Gastroesophageal sphincter (tissue), 4 donors: ENCODE measurements at regions not wholly inside any gene's neighbourhood (a gene's known extent, or its start where the extent isn't known, plus 50 kb on each side); places are given as distances from the start of the nearest gene placed in this dataset.

Experiments used
- ATAC-seq: fragments of 150-250 bp; one replicate; pipeline ENCODE4 v1.9.1; 2016; ENCODE audit warnings: mild to moderate bottlenecking, moderate library complexity
- H3K27ac ChIP-seq, 4 donors: fragments of 200-600 bp; sonication (generic) in 3 of 4; 1 replicate in 3 of 4; 2 replicates in 1 of 4; pipeline ENCODE4 v1.5.1; 2016 to 2019
- H3K27me3 ChIP-seq: fragments of 200-600 bp; sonication (generic); one replicate; pipeline ENCODE4 v1.5.1; 2019
- H3K36me3 ChIP-seq, 2 donors: fragments of 200-600 bp; sonication (generic); one replicate each; pipeline ENCODE4 v1.5.1; 2019; ENCODE audit warnings: control low read depth in 1 of 2
- H3K4me1 ChIP-seq, 3 donors: fragments of 200-600 bp; sonication (generic); 1 replicate in 2 of 3; 2 replicates in 1 of 3; pipeline ENCODE4 v1.5.1; 2016 to 2019; ENCODE audit warnings: control low read depth in 2 of 3
- H3K4me3 ChIP-seq, 2 donors: fragments of 200-600 bp; sonication (generic); one replicate each; pipeline ENCODE4 v1.5.1; 2019; ENCODE audit warnings: mild to moderate bottlenecking in 1 of 2, moderate library complexity in 1 of 2
- H3K9me3 ChIP-seq, 3 donors: fragments of 200-600 bp; sonication (generic); one replicate each; pipeline ENCODE4 v1.5.1; 2017 to 2019; ENCODE audit warnings: control low read depth in 2 of 3
- EP300 ChIP-seq: sonication (generic); formaldehyde crosslinking; IDR thresholded peaks from one replicate; pipeline ENCODE4 v1.6.1; 2017; ENCODE audit warnings: antibody characterized with exemption, mild to moderate bottlenecking
- POLR2A ChIP-seq, 2 donors: fragments of 450-650 bp; IDR thresholded peaks; one replicate each; pipeline ENCODE4 v1.6.1; 2017; ENCODE audit warnings: antibody characterized with exemption in 2 of 2, mild to moderate bottlenecking in 2 of 2, moderate library complexity in 1 of 2
- POLR2AphosphoS5 ChIP-seq: sonication (generic); formaldehyde crosslinking; IDR thresholded peaks from one replicate; pipeline ENCODE4 v1.6.1; 2017; ENCODE audit warnings: antibody characterized with exemption
- WGBS, 2 donors: methylation state at CpG; one replicate each; pipeline ENCODE4 v1.1.5; 2018; ENCODE audit warnings: low coverage in 1 of 2; 5-methylcytosine and 5-hydroxymethylcytosine counted together
- TF ChIP-seq, protein P1 (sequence below), 4 experiments: fragments of 200-600 bp in 2 of 4; fragments of 450-650 bp in 2 of 4; sonication (generic) in 1 of 4; IDR thresholded peaks; one replicate each; pipeline ENCODE4 v1.5.1; 2017 to 2019; ENCODE audit warnings: antibody characterized with exemption in 4 of 4, mild to moderate bottlenecking in 2 of 4, moderate library complexity in 2 of 4

DNA sequence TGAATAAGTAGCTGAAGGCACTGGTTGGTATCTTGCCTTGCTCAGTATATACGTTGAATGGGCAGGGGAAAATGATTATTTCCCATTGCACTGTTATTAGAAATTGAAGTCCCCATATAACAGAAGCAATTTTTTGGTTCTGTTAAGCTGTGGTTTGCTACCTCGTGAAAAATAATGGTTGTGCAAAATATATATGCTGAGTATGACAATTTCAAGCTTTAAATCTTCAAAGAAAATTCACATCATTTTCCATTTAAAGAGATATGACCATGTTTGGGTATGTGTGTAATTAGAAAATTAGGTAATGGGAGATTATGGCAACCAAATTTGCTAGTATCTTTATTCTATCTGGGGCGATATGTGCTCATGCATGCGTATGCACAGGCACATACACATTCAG, 139.8 kb downstream of the DMAC1 start:
- no peaks in the 10 kb centered on the region for H3K27me3 ChIP-seq
- WGBS, 2 donors = 87 to 89% methylated on average over 4 of the region's 4 CpGs

DNA sequence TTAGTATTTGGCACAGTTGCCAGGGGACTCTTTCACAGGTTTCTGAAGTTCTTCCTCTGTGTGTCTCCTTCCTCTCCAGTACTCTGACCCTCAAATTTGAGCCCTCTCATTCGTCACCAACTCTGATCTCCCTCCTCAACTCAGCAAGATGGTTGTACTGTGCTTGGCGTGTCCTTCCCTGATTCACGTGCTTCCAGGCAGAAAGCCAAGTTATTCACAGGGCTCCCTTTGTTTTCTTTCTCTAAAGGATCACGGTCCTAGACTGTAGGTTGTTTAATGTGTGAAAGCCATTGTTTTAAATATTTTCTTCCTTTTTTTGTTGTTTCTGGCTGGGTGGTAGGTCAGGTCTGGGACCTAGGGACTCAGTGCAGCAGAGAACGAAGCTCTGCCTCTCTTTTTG, 142.9 kb downstream of the DMAC1 start:
- TF ChIP-seq, protein P1, sequence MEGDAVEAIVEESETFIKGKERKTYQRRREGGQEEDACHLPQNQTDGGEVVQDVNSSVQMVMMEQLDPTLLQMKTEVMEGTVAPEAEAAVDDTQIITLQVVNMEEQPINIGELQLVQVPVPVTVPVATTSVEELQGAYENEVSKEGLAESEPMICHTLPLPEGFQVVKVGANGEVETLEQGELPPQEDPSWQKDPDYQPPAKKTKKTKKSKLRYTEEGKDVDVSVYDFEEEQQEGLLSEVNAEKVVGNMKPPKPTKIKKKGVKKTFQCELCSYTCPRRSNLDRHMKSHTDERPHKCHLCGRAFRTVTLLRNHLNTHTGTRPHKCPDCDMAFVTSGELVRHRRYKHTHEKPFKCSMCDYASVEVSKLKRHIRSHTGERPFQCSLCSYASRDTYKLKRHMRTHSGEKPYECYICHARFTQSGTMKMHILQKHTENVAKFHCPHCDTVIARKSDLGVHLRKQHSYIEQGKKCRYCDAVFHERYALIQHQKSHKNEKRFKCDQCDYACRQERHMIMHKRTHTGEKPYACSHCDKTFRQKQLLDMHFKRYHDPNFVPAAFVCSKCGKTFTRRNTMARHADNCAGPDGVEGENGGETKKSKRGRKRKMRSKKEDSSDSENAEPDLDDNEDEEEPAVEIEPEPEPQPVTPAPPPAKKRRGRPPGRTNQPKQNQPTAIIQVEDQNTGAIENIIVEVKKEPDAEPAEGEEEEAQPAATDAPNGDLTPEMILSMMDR (IDR thresholded peaks at IDR 0.05) = no peak
- TF ChIP-seq EP300 (no peak), POLR2AphosphoS5 (no peak), POLR2A (IDR thresholded peaks at IDR 0.05) (no peak)
- Histone ChIP-seq H3K36me3 (no peaks in the 10 kb centered on the region), H3K4me3 (no peak overlapping the region), H3K9me3 (no peaks in the 10 kb centered on the region), H3K4me1 (no peaks in the 10 kb centered on the region), H3K27ac (no peak overlapping the region), H3K27me3 (no peaks in the 10 kb centered on the region)
- ATAC-seq = no peak
- 14 to 17% methylated on average over 5 of the region's 5 CpGs for WGBS, 2 donors

More for the DNA sequence above, 139.8 kb downstream of the DMAC1 start:
- no peaks in the 10 kb centered on the region for H3K9me3 ChIP-seq
- H3K36me3 ChIP-seq = no peaks in the 10 kb centered on the region
- ATAC-seq = no peak
- no peak overlapping the region for H3K4me3 ChIP-seq
- no peak for TF ChIP-seq EP300
- no peak for TF ChIP-seq POLR2AphosphoS5
- TF ChIP-seq, protein P1 (IDR thresholded peaks at IDR 0.05) = no peak
- no peak for TF ChIP-seq POLR2A (IDR thresholded peaks at IDR 0.05)
- no peaks in the 10 kb centered on the region for H3K4me1 ChIP-seq
- no peak overlapping the region for H3K27ac ChIP-seq

DNA sequence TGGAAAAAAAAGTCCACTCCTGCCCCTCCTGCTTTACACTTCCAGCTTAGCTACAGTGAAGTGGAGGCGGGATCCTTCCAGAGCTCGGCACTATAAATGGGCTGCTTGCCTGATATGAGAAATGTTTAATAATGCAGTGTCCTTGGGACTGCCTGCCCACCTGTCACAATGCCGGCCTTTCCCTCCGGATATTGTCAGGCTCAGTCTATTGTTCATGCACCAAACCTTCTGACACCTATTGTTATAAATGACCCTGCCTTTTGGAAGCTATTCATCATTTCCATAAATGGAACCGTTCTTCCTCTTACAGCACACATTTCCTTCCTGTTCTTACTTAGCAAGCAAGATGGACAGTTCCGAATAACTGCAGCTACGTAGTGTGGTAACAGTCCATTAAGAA, 146.3 kb downstream of the DMAC1 start:
- Histone ChIP-seq H3K4me1 (no peaks in the 10 kb centered on the region), H3K9me3 (no peaks in the 10 kb centered on the region), H3K27ac (no peak overlapping the region), H3K36me3 (no peaks in the 10 kb centered on the region), H3K27me3 (no peaks in the 10 kb centered on the region), H3K4me3 (no peak overlapping the region)
- ATAC-seq = no peak
- TF ChIP-seq, protein P1 (IDR thresholded peaks at IDR 0.05) = no peak
- TF ChIP-seq EP300 (no peak), POLR2AphosphoS5 (no peak), POLR2A (IDR thresholded peaks at IDR 0.05) (no peak)
- 13 to 41% methylated on average over 4 to 7 of the region's 7 CpGs for WGBS, 2 donors

DNA sequence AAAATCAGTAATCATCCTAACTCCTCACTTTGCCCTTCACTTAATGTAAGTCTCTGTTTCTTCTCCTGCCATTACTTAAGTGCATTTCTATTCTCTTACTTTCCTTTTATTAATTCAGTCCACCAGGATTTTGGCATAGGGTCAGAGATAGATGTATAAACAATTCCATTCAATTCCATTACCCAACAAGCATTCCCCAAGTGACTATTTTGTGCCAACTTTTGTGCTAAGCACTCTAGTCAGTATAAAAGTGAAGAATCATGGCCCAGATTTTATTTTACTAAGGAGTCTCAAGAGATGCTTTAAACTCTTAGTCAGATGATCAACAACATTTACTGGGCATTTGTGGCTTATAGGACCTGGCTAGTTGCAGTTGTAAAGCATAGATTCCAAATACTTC, 159.3 kb downstream of the DMAC1 start:
- no peak overlapping the region for H3K4me3 ChIP-seq
- no peaks in the 10 kb centered on the region for H3K4me1 ChIP-seq
- H3K27ac ChIP-seq = no peak overlapping the region
- H3K36me3 ChIP-seq = no peaks in the 10 kb centered on the region
- H3K9me3 ChIP-seq = peaks cover 0 to 9% (median 0%) of the 10 kb centered on the region in 3 donors
- TF ChIP-seq POLR2AphosphoS5 = no peak
- no peak for TF ChIP-seq EP300
- TF ChIP-seq, protein P1 (IDR thresholded peaks at IDR 0.05) = no peak
- TF ChIP-seq POLR2A (IDR thresholded peaks at IDR 0.05) = no peak
- no peak for ATAC-seq
- no peaks in the 10 kb centered on the region for H3K27me3 ChIP-seq

DNA sequence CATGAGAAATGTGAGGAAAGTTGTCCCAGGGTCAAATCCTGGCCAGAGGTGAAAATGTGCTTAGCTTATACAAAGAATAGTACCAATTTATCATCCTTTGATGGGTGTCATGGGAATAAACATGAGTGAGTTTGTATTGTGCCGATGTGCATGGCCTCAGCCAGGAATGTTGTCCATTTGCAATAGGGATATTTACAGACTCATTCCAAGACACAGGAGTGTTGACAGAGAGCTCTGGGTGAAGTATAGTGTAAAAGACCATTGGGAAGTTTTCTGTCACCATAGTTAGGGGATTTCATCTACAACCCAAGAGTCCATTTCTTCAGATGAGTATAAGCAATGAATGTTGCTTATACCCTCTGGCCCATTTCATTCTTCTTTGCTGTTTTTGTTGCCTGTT, 160.1 kb downstream of the DMAC1 start:
- WGBS, 2 donors = 57 to 62% methylated on average over 1 of the region's 1 CpG
- no peak for ATAC-seq
- TF ChIP-seq, protein P1 (IDR thresholded peaks at IDR 0.05) = no peak
- TF ChIP-seq POLR2A (IDR thresholded peaks at IDR 0.05) = no peak
- TF ChIP-seq EP300 = no peak
- TF ChIP-seq POLR2AphosphoS5 = no peak

More for the DNA sequence above, 160.1 kb downstream of the DMAC1 start:
- H3K27ac ChIP-seq = no peak overlapping the region
- H3K4me3 ChIP-seq = no peak overlapping the region
- H3K9me3 ChIP-seq = peaks cover 0 to 2% (median 0%) of the 10 kb centered on the region in 3 donors
- no peaks in the 10 kb centered on the region for H3K4me1 ChIP-seq
- no peaks in the 10 kb centered on the region for H3K27me3 ChIP-seq
- H3K36me3 ChIP-seq = no peaks in the 10 kb centered on the region
